Endothelial cell of umbilical vein (primary cell): ENCODE measurements at regions not wholly inside any gene's neighbourhood (a gene's known extent, or its start where the extent isn't known, plus 50 kb on each side); places are given as distances from the start of the nearest gene placed in this dataset.

Source experiments
- CTCF ChIP-seq, 2 donors: IDR thresholded peaks; 1 replicate in 1 of 2; 2 replicates in 1 of 2; pipeline ENCODE4 v1.5.1; 2011; ENCODE audit warnings: low read length in 2 of 2, mild to moderate bottlenecking in 2 of 2, moderate library complexity in 2 of 2, control low read depth in 1 of 2, inconsistent platforms in 1 of 2, low read depth in 1 of 2; ENCODE audit not compliant: insufficient read depth in 1 of 2; ENCODE audit errors: extremely low read depth in 1 of 2
- EZH2 ChIP-seq: IDR thresholded peaks from 2 replicates; pipeline ENCODE4 v1.6.1; 2012; ENCODE audit warnings: borderline replicate concordance, low read depth, mild to moderate bottlenecking, moderate library complexity, low read length, inconsistent platforms; ENCODE audit not compliant: severe bottlenecking
- MYC ChIP-seq: IDR thresholded peaks from one replicate; pipeline ENCODE4 v1.6.1; 2011; ENCODE audit warnings: mild to moderate bottlenecking, low read depth, low read length
- POLR2A ChIP-seq: IDR thresholded peaks from 2 replicates; pipeline ENCODE4 v1.6.1; 2012; ENCODE audit warnings: low read depth, mild to moderate bottlenecking, control low read depth, low read length
- POLR2AphosphoS5 ChIP-seq: IDR thresholded peaks from 2 replicates; pipeline ENCODE4 v1.6.1; 2012; ENCODE audit warnings: low read depth, mild to moderate bottlenecking, control low read depth, low read length, moderate library complexity; ENCODE audit not compliant: insufficient read depth

- no peak for TF ChIP-seq CTCF (IDR thresholded peaks at IDR 0.05; ENCODE audit: extremely low read depth in 1 of 2, insufficient read depth in 1 of 2, low read depth in 1 of 2, low read length in 2 of 2)
- no peak for TF ChIP-seq EZH2
- TF ChIP-seq POLR2A, result no peak
- TF ChIP-seq POLR2AphosphoS5, result no peak
- no peak for TF ChIP-seq MYC
Measured at GRCh38 chr7:16189026-16189715, 232.2 kb downstream of the CRPPA start.
